ENCODE measurements at regions not wholly inside any gene's neighbourhood (a gene's known extent, or its start where the extent isn't known, plus 50 kb on each side); places are given as distances from the start of the nearest gene placed in this dataset.

GRCh38 chr10:4285121-4285520 is 500.1 kb upstream of the KLF6 start:
- TF ChIP-seq CTCF (IDR thresholded peaks at IDR 0.05) (no peak), POLR2A (IDR thresholded peaks at IDR 0.05) (no peak)

All from thyroid gland (tissue), 4 donors.